ENCODE measurements at regions not wholly inside any gene's neighbourhood (a gene's known extent, or its start where the extent isn't known, plus 50 kb on each side); places are given as distances from the start of the nearest gene placed in this dataset.

DNA sequence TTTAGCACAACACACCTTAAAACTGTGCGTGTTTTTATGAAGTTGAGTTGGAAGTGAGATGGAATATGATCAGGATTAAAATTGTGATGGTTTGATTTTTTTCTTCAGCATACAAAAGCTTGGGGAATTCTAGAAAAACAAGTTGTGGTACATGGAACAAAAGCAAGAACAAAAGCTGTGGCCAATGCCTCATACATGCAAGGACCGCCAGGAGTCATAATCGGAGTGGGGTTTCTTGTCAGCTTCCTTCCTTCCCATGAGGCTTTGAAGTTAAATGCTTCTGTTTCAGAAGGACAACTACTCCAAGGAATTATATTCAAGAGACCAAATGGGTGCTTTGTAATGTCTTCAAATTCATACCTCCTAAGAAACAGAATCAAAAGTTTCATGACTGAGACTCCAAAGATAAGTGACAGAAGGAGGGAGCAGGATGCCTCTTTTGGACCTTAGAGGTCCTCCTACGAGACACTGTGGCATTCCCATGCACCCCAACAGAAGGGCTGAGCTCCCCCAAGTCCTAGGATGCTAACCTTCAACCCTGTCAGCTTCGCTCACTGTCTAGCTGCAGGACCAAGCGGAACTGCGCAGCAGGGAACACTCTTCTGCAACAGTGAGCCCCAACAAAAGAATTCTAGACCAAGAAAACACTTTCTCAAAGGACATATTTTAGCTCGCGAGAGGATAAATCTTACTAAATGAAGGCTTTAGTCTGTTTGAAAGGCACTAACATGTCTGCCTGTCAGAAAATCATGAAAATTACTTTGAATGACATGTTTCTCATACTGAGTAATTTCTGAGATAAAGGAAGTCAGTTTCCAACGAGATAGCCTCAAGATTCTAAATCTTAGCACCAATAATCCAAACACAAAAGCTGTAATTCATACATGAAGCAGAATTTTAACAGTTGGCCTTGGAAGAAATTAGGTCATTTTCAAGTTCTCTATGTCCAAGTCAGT lies 108.5 kb upstream of the NHSL1 start:
- no peak for DNase-seq (ENCODE audit: low read depth in 2 of 2)

DNA sequence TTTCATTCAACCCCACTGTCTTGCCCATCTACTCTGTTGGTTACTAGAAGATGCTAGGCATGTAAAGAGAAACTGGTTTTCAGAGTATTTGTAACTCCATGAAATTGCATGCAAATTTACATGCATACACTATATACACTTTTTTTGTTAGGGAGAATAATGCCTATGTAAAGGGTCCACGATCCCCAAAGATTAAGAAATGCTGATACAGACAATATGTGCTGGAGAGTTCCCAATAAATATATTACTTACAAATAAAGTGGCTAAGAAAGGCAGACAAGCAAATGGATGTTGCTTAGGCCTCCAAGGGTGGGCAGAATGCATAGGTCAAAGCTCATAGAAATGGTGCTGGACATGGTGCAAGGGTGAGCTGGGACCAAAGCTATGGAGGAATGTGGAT lies 109.6 kb upstream of the NHSL1 start:
- DNase-seq (ENCODE audit: low read depth in 2 of 2) = no peak

DNA sequence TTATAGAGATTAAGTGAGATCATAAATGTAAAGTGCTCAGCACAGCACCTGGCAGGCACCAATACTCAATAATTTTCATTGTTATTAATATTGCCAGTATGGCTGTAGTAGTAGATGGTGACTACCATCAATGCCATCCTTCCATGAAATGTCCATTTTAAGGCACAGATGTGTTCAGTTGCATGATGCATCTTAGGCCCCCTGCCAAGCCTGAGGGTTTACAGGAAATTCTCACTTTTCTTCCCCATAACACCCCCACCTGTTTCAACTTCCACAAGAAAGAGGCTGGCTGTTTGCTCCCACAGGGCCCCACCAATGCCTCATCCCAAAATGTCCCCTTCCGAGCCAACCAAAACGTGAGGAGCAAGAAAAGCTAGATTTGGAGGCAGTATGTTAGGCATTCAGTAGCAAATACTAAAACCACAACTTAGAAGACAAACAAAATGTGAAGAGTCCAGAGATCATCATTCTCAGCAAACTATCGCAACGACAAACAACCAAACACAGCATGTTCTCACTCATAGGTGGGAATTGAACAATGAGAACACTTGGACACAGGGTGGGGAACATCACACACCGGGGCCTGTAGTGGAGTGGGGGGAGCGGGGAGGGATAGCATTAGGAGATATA lies 110.6 kb upstream of the NHSL1 start:
- DNase-seq (ENCODE audit: low read depth in 2 of 2) = no peak

DNA sequence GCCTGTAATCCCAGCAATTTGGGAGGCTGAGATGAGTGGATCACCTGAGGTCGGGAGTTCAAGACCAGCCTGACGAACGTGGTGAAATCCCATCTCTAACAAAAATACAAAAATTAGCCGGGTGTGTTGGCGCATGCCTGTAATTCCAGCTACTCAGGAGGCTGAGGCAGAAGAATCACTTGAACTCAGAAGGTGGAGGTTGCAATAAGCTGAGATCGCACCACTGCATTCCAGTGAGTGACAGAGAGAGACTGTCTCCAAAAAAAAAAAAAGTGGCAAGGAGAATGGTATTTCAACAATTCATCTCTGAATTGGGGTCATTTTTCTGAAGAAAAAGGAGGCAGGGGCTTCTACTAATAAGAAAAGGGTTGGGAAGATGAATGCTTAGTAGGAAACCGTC lies 111.5 kb upstream of the NHSL1 start:
- no peak for DNase-seq (ENCODE audit: low read depth in 2 of 2)

DNA sequence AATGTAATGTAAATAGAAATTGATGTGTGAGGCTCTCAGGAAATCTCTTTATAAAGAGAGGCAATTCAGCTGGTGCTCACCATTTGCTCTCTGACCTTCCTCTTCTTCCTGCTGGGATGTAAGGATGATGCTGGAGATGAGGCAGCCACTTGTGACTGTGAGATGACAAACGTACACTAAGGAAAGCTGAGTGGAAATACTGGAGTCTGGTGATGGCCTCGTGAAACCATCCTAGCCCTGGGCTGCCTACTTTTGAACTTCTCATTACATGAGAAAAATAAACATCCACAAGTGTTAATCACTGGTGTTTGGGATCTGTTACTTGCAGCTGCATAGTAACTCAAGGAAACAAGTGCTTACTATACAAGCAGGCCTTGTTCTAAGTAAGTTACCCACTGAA lies 114.9 kb upstream of the NHSL1 start:
- DNase-seq (ENCODE audit: low read depth in 2 of 2) = no peak

DNA sequence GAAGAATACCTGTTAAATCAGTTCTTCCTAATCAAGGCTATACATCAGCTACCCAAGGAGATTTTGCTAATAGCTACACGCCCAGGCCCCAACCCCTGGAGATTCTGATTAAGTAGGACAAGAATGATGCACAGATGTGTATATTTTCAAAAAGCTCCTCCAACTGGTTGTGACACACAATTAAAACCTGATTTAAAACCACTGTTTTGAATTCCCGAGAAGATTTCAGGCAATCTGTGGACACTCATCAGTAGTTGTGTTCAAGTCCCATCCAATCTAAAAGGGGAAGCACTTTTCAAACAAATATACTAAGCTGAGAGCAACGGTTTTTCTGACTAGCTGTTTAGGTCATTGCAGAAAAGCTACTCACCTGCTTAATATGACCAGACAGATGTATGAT lies 118.9 kb upstream of the NHSL1 start:
- no peak for DNase-seq (ENCODE audit: low read depth in 2 of 2)

DNA sequence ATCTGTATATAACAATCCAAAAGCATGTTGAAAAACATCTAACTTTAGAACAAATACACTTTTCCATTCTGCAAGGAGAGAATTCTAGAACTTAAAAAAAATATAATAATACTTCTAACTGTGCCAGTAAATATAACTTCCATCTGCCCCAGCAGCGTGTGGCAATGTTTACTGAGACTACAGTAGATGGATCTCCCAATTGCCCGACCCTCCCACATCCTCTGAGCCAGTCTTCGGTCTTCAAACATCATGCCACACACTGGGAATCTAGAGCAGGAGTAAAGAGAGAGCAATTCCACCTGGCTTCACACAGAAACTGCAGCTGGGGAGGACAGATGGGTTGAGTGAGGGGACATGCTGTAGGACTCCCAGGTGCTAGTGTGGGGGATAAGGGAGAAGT lies 121.3 kb upstream of the NHSL1 start:
- DNase-seq (ENCODE audit: low read depth in 2 of 2) = no peak

DNA sequence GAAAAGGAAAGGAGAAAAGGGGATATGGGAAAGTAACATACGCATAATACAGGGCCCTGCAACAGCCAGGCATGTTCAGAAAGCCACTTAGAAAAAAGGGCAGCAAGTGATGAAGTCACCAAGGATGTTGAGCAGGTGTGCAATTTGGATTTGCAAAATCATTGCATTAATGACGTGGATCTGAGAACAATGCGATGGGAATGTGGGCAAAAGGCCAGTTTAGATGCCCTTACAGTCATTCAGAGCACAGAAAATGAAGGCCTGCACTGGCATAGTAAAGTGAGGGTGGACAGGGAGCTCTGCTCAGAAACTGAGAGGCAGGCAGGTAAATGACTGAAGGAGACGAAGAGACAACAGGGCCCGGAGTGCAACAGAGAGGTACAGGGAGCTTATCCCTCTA lies 123.7 kb upstream of the NHSL1 start:
- DNase-seq (ENCODE audit: low read depth in 2 of 2) = no peak

DNA sequence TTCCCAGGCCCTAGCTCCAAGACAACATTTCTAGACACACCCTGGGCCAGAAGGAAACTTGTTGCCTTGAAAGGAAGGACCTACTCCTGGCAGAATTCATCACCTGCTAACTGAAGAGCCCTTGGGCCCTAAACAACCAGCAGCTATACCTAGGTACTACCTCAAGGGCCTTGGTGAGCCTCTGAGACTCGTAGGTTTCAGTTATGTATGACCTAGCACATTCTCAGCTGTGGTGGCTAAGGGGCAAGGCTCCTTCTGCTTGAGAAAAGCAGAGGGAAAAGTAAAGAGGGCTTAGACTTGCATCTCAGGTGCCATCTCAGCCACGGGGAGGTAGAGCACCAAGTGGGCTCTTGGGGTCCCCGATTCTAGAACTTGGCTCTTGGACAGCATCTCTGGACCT lies 132.3 kb upstream of the NHSL1 start:
- no peak for DNase-seq (ENCODE audit: low read depth in 2 of 2)

DNA sequence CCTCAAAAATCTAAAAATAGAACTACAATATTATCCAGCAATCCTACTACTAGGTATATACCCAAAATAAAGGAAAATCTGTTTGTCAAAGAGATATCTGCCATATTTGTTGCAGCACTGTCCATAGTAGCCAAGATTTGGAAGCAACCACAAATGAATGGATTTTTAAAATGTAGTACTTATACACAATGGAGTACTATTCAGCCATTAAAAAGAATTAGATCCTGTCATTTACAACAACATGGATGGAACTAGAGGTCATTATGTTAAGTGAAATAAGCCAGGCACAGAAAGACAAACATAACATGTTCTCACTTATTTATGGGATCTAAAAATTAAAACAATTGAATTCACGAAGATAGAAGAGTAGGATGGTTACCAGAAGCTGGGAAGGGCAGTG lies 135.7 kb upstream of the CCDC28A start:
- no peak for DNase-seq (ENCODE audit: low read depth in 2 of 2)

DNA sequence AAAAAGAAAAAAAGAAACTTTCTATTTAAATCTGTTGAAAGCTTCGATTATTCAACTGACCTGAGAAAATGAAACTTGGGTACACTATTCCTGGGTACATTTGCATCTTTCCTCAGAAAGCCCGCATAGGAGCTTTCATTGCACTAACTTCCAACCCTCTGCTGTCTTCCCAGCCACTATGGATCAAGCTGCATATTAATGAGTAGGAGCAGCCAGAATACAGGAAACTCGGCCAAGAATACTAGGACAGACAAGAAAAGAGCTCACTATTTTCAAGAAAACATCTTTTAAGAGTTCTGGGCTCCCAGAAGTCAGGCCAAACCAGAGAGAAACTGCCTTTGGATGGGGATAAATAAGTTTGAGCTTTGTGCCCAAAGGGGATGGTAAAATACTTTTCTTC lies 135.0 kb upstream of the CCDC28A start:
- DNase-seq (ENCODE audit: low read depth in 2 of 2) = no peak

DNA sequence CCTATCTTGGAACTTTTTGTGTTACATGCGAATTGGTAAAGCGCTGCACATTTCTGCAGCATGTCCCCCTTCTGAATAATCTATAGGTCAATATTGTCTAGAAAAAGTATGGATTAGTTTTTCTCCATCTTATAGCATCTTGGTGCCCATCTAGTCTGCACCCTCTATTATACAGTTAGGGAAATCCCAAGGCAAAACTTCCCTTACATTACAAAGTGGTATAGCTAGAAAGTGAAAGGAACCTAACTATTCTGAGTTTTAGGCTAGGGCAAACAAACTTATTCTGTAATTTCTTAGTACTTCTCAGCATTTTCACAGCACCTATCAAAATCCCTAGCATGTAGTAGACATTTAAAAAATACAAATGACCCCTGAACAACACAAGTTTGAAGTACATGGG lies 133.5 kb upstream of the CCDC28A start:
- DNase-seq (ENCODE audit: low read depth in 2 of 2) = no peak

DNA sequence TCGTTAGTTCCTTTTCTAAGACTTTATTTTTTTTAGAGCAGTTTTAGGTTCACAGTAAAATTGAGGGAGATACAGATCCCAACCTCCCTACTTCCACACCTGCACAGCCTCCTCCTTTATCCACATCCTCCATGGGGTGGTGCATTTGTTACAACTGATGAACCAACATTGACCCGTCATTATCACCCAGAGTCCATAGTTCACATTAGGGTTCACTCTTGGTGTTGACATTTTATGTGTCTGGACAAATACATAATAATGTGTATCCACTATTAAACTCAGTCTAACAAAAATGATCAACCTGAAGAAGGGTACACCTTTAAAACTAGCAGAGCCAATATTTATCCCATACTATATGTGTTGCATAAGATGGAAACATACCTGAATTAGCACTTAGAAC lies 130.4 kb upstream of the CCDC28A start:
- DNase-seq (ENCODE audit: low read depth in 2 of 2) = no peak

DNA sequence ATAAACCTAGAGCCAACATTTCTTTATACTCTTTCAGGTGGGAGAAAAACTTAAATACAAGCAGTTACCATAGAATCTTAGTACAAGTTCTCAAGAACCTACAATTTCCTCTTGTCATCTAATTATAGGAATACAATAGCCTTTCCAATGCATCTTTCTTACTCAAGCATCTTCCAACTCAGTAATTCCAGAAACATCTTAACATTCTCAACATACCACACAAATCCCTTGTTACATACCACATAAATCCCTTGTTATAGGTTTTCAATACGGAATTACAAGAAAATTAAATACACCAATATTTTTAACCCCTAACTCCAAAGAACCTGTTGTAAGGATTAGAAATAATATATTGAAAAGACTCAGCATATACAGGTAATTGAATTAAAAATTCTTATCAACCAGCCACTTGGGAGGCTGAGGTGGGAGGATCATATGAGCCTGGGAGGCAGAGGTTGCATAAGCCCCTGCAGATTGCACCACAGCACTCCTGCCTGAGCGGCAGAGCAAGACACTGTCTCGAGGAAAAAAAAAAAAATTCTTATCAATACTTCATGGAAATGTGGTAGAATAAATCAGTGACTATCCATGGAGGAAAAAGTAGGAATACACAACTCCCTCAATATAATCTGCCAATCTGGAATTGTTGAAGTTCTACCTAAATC lies 127.5 kb upstream of the CCDC28A start:
- DNase-seq (ENCODE audit: low read depth in 2 of 2) = peak in 1 of 2 experiments; percentile 8

DNA sequence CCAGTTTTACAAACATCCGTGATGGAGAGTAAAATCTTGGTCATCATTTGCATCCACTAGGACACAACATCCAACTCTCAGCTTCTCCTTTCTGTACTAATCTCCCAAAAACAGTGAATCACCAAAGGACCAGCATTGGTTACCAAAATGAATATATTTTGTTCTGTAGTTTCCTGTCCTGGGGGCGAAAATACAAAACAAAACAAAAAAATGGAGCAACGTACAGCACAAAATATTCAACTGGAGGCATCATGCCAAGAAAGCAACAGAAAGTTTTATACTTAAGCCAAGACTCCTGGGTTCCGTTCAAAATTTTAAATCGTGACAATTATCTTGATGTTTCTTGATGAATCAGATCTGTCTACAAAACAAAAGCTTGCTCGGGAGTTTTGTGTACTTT lies 126.6 kb upstream of the CCDC28A start:
- DNase-seq (ENCODE audit: low read depth in 2 of 2) = peak in 1 of 2 experiments; percentile 12

DNA sequence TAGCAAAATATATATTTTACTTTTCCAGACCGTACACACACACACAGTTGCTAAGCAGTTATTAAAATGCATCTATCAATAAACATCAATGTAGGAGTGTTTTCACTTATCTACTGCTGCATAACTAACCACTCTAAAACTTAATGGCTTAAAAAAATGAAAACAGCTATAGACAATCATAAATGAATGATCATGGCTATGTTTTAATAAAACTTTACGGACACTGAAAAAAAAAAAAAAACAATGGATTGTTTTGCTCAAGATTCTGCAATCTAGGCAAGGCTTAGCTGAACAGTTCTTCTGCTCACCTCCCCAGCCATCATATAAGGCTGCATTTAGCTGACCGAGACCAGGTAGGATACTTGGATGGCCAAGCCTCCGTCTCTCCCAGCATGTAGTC lies 125.4 kb upstream of the CCDC28A start:
- DNase-seq (ENCODE audit: low read depth in 2 of 2) = no peak

DNA sequence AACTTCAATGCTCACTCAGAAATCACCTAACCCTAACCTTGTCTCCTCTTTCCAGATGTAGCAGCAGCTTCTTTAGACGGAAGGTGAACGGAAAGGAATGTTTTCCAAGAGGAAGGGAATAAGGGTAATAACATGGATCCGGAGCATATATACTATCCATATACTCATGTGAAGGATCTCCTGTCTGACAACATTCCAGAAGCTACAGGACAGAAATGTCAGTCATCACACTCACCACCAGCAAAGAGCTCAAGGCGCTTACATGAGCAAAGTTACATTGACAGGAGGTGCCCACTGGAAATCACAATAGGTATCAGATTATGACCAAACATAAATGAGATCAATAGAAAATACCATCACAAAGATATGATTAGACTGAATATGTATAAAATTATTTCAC lies 122.1 kb upstream of the CCDC28A start:
- DNase-seq (ENCODE audit: low read depth in 2 of 2) = no peak

DNA sequence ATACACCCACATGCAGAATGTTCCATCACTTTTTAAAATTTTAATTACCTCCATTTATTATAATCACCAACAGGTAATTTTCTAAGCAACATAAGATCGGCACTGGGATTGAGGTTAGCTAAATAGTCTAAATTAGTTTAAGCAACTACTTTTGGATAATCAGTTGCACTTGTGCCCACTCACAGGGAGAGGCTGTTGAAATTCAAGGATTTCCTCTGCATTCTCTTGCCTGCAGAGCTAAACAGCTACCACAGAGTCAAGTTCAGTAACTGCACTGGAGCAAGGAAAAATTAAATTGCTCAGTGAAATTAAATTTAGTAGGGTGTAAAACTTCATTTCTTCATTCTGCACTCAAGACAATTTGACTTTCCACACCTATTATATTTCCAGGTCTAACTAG lies 120.7 kb upstream of the CCDC28A start:
- DNase-seq (ENCODE audit: low read depth in 2 of 2) = no peak

DNA sequence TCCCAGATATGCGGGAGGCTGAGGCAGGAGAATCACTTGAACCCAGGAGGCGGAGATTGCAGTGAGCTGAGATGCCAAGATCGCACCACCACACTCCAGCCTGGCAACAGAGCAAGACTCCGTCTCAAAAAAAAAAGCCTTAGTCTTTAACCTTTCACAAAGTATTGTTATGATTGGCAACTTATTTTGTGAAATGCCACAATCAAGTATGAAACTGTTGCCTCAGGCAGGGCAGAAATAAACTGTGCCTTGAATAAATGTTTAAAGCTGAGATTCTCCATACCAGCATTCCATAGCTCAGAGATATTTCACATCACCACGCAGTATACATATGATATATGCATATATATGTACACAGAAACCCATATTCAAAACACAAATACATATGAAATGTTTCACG lies 120.1 kb upstream of the CCDC28A start:
- no peak for DNase-seq (ENCODE audit: low read depth in 2 of 2)

DNA sequence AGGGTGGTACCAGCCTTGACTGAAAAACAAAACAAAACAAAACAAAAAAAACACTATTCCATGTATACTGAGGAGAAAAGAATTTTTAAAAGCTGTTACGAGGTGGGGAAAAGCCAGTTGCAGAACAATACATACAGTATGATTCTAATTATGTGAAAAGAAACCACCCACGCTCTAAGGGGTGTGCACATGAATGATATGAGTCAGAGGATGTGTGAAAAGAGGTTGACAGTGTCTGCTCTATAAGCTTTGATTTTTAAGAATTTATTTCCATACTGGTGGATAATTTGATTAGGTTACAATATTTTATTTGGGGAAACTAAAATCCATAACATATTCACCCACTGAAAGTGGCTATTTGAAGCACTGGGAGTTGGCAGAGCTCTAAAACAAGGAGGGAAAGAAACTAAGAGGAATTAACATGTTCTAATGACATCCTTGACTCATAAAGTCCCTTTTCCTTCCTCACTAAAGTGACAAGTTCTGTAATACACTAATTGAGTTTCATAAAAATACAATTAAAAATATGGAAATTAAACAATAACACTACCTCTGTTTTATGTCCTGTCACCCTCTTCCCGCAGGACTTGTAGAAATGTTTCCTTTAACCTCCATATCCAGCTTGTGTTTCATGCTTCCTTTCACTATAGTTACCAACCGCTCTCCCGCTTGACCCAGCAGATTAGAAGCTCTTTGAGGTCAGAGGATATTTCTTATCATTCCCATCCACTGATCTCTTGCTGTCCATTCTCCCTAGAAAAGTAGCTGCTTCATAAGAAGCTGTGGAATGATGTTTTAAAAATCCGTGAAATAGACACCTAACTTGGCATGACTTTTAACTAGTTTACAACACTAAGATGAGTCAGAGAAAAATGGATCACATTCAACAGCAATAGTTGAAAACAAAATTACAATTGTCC lies 118.6 kb upstream of the CCDC28A start:
- peak in 1 of 2 experiments; percentile 23 for DNase-seq (ENCODE audit: low read depth in 2 of 2)

DNA sequence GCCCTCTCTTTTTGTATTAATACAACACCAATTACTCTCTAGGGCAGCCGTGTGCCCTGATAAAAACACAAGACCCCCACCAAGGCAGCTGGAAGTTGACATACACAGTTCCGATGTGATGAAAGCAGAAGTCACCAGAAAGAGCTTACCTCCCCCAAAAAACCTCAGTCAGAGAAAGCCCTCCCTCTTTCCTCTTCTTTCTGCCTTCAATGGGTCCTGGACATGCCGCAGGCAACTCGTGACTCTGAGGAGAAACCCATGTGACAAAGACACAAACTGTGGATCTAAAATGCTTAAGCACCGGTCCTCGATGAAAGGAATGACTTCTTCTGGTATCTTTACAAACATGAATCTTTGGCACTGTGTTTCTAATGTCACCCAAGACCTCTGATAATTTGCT lies 117.7 kb upstream of the CCDC28A start:
- no peak for DNase-seq (ENCODE audit: low read depth in 2 of 2)
